Endothelial cell of hepatic sinusoid (primary cell): ENCODE measurements at regions not wholly inside any gene's neighbourhood (a gene's known extent, or its start where the extent isn't known, plus 50 kb on each side); places are given as distances from the start of the nearest gene placed in this dataset.

ENCODE experiments used
- in situ Hi-C: cut with HindIII; loops from 2 replicates; pipeline ENCODE4 v1.10.0; 2017; ENCODE audit warnings: low sequenced_read_pairs

DNA sequence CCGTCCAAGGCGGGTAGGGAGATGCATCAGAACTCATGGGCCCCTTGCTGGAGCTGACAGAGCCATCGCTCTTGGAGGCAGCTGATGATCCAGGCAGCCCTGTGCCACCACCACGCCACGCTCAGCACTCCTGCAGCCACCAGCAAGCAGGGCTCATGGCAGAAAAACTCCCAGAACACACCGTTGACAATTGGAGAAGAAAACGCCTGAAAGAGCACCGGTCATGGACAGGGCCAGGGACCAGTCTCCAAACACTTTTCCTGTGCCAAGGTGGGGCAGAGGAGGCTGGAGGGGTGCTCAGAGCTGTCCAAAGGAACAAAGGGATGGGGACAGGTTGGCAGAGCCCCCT lies 132.2 kb downstream of the FOXL1 start:
- in situ Hi-C loops, result no loop called here

DNA sequence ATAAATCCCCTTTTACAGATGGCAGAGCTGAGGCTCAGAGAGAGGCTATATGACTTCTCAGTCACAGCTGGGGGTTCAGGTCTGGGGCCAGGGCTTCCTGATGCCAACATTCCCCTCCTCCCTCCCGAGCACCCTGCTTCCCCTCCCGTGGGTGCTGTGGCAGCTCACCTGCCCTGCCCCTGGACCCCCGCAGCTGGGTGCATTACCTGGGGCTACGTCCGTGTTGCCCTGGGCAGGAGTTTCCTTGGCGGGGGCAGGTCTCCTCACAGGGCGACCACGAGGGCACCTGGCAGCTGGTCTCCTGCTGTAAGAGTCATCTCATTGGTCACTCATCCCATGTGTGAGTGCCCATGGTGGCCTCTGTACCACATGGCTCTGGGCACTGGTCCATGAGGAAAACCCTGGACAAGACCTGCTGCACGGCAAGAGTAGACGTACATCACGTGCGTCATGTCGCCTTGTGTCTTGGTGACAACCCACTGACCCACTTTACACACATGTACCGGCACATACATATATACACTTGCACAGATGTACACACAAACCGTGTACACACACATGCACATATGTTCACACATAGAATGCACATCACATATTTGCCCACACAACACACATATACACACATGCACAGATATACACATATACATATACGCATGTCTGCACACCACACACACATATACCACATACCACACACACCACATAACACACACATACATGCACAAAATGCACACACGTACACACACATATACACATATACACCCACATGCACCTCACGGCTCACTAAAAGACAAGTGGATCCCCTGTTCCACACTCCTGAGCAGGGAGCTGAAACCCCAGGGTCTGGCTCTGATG lies 134.0 kb downstream of the FOXL1 start:
- in situ Hi-C loops, result no loop called here

DNA sequence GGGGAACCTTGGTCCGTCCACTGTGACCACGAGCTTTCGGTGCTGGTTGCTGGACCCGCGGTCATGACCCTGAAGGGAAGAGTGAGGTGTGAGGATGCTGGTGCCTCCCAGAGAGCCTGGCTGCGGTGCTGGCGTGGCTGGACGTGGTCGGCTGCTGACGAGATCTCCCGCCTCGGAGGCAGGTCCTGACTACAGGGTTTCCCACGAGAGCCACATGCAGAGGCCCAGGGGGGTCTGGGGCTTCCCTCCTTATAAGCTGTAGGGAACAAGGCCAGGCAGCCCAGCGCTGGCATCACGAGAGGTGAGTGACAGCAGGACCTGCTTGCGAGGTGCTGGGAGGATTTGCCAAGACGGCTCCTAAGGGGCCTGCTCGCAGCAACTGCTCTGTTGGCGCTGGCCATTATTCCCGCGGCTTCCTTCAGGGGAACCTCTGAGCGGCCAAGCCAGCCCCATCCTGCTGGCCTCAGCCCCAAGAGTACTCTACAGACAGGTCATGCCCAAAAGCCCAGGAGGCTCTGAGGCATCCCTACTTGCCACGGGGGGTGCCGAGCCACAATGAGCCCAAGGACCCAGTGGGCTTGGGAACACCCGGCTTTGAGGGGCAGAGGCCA lies 134.8 kb downstream of the FOXL1 start:
- in situ Hi-C loops, result no loop called here

DNA sequence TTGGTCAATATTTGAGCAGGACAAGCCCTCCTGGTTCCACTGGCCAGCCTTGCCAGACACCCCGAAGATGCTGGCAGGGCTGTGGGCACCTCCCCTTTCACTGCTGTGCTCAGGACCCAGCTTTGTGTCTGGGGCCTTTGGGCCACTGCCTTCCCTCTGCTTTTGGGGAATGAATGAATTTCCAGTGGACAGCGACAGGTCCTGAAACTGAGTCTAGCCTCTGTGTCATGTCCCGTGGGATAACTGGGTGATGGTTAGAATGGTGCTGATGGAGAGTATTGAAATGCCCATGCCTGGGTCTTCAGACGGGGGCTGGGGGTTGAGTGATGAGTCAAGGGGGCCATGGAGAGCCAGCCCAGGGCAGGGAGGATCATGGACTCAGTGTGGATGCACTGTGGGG lies 135.8 kb downstream of the FOXL1 start:
- in situ Hi-C loops, result no loop called here

DNA sequence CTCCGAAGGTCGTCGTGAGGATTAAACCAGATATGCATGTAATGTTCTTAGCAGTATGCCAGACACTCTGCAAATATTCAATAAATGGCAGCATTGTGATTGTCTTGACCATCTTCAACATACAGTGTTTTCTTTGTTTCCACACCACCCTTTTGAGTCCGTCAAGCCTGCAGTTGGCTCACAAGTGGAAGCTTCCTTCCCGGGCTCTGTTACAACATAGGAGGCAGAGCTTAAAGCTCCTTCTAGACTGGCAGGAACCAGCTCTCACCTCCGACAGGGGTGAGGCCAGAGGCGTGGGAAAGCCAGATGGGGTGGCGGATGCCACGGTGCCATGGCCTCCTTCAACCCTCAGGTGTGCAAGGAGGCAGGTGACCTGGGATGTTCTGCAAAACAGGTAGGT lies 138.3 kb downstream of the FOXL1 start:
- in situ Hi-C loops, result no loop called here

DNA sequence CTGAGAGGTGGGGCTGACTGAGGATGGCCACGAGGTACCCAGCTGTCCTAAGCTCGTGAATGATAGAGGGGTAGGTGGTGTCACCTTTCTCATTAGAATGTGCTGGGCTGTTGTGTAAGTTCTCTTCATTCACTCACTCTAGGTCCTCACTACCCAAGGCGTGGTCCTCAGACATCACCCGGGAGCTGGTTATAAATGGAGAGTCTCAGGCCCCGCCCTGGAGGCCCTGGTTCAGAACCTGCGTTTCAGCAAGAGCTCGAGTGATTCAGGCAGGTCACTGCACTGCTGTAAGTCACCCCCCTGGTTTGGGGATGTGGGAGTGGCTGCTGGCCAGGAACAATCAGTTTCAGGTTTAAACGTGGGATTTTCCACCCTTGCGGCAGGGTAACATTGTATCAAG lies 139.8 kb downstream of the FOXL1 start:
- in situ Hi-C loops, result no loop called here

DNA sequence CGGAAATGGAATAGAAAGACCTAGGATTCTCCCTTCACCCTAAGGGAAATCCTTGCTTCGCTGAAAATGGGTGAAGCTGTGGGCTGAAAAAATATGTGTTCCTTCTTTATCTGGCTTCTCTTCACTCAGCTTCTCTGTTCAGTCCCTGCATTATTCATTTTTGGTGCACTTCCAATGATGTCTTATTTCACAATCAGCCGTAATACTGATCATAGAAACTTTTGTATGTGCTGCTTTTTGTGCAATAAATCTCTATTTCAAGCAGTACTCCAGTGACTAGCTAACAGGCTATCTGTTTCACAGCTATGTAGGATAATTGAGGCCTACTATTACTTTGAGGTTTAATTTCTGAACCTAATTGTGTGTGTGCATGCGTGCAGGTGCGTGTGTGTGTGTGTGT lies 144.6 kb downstream of the FOXL1 start:
- in situ Hi-C loops, result no loop called here

DNA sequence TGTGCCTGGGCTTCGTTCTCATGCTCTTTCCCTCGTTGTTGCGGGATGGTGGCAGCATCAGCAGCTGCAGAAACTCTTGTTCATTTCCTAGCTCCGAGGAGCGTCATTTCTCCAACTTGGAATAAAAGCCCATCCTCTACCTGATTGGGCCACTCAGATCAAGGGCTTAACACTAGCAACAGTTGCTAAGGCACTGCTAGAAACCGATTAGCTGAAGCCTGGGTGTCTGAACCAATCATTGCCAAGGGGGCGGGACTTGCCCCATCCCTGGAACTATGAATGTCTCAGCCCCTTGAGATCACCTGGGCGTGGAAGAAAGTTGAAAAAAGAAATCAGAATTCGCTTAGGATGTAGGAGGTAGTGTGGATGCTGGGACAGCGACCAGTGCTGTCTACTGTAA lies 145.3 kb downstream of the FOXL1 start:
- in situ Hi-C loops, result no loop called here

DNA sequence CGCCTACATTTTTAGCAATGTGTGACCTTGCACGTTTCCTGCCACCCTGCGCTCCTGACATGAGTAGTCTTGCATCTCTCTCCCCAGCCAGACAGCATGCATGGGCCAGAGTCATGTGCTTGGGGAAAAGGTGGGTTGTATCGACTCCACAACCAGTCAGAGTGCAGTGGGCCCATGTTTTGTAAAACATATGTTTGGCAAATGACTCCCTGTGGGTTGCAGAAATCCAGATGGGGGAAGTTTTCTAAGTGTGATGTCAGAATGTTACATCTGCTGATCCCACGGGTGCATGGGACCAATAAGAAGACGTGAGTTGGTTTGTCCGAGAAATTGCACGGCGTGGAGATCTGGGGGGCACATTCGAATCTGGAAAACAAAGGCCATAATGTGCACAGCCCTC lies 147.1 kb downstream of the FOXL1 start:
- in situ Hi-C loops, result no loop called here

DNA sequence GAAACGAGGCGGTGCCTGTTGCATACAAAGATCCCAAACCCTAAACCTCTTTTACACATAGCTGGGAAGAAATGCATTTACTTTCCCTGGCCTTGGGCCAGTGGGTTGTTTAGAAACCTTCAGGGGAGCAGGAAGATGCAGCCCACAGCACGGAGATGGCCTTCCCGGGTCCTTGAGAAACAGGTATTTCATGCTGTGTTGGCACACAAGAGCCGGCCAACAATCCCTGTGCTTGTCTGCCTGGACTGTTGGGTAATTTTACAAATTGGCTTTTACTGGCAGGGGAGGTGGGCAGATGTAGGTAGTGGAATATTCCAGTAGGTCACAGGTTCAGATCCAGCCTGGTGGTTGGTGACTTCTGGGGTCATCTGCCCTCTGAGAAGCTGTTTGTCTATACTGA lies 148.0 kb downstream of the FOXL1 start:
- in situ Hi-C loops, result no loop called here

DNA sequence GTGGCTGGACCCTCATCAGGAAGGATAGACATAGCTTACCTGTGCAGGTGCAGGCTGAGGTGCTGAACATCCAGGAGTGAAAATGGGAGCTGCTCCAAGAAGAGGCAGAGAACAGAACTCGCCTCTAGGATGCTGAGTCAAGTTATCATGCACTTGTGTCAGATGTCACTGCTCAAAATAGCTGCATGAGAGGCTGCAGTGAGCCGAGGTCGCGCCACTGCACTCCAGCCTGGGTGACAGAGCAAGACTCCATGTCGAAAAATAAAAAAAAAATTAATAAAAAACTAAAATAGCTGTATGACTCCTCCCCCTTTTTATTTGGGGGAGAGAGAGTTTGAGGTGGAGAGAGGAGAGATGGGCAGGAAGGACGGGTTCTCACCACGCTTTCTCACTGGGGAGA lies 148.8 kb downstream of the FOXL1 start:
- in situ Hi-C loops, result no loop called here

DNA sequence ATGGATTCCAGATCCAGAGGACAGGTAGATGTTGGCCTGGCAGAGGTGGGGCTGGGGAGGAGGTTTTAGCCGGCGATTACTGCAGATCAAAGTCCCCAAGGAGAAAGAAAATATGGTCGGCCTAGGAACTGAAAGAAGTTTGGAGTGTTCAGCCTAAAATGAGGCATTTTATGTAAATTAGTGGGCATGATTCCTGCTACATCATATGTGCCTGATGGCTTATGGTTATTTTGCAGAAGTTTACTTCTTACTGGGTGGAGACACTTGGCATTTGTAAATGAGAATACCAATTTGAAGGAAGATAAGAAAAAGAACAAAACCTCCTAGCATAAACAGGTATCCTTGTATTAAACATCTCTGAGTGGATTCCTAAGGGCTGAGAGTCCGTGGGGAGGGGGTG lies 149.3 kb downstream of the FOXL1 start:
- in situ Hi-C loops, result no loop called here

DNA sequence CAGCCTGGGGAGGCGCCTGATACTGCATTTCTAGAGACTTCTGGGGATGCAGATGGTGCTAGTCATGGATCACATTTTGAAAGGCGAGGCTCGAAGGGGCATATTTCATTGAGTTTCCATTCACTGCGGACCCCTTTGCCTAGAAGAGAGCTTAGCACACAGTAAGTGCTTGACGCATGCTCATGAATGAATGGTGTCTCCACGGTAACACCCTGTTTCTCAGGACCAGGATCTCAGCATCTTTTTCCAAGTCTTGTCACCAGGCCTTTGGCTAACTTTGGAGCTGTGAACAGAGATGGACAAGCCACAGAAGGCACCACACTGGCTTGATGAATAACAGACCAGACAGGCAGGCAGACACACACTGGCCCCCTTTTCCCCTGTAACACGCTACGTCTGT lies 151.3 kb downstream of the FOXL1 start:
- in situ Hi-C loops, result no loop called here

DNA sequence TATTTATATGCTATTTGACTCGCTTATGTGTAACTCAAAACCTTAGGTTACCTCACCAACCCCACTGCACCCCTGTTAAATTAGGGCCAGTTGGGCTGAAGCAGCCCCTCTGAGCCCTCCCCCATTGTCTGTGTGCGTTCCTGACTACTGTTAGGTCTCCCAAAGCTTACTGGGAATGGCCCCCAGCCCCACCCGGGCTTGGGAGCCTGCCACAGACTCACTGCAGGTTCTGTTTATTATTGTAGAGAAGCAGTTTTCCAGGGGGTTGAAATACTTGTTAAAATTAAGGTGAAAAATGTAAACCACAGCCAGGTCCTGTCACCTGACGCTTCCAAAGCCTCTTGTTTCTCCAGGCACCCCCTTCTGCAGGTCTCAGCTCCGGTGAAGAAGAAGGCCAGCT lies 151.7 kb downstream of the FOXL1 start:
- in situ Hi-C loops, result no loop called here

DNA sequence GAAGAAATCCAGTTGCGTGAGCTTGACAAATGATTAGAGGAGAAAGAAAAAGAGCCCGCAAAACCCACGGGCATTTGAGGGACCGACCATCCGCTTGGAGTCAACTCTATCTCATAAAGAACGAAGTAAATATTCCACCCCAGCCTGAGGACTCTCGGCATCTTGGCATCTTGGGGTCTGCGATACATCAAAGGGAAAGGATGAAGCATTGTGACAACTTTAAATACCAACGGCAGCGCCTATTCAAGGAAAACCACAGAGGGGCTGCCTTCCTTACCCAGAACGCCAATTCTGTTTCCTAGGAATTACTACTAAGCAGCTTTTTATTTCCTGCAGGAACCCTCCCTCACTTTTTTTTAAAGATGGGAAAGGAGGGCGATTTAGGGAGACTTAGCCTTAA lies 152.2 kb downstream of the FOXL1 start:
- in situ Hi-C loops, result no loop called here

DNA sequence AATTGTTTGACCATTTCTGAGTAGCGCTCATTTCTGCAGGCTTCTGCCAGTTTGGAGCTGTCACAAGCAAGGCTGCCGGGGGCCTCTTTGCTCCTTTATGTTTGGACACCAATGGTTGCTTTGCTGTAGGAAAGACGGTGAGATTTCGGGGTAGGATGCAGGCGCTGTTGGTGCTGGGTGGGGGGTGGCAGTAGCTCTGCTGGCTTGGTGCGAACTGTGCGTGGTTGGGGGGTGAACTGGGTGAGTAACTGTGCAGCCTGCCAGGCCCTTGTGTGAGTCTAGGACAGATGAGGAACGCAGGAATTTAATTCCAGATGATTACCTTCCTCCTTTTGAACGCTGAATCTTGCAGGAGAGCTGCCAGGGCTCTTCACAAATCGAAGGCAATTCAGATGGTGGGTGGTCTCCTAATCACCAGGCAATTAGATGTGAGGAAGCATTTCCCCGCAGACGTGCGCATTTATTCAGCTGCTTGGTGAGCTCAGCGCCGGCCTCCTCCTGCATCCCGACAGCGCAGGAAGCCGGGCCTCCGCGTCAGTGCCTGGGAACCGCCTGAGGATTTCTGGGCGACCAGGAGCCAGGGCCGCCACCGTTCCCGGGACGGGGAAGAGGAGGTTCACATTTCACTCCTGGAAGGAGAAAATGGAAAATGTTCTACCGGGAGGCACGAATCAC lies 154.4 kb downstream of the FOXL1 start:
- in situ Hi-C loops, result no loop called here

DNA sequence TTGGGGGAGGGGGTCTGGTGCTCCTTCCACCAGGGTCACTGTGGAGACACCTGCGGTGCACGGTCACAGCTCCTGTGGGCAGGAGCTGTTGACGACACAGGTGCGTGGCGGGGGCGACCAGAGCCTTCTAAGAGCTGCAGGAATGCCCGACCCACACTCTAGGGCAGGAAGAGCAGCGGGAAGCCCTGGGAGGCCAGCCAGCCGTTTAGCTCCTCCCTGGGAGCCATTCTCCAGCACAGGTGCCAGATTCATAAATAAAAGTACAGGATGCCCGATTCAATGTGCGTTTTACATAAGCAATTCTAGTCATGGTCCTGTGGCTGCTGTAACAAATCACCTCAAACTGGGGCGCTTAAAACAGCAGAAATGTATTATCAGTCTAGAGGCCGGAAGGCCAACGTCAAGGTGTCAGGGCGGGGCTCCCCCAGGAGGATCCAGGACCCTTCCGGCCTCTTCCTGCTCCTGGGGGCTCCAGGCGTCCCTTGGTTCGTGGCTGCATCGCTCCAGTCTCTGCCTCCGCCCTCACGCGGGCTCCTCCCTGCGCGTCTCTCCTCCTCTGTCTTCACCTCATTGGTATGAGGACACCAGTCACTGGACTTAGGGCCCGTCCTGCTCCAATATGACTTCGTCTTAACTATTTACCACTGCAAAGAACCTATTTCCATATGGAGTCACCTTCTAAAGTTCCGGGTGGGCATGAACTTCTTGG lies 155.4 kb downstream of the FOXL1 start:
- in situ Hi-C loops, result no loop called here

DNA sequence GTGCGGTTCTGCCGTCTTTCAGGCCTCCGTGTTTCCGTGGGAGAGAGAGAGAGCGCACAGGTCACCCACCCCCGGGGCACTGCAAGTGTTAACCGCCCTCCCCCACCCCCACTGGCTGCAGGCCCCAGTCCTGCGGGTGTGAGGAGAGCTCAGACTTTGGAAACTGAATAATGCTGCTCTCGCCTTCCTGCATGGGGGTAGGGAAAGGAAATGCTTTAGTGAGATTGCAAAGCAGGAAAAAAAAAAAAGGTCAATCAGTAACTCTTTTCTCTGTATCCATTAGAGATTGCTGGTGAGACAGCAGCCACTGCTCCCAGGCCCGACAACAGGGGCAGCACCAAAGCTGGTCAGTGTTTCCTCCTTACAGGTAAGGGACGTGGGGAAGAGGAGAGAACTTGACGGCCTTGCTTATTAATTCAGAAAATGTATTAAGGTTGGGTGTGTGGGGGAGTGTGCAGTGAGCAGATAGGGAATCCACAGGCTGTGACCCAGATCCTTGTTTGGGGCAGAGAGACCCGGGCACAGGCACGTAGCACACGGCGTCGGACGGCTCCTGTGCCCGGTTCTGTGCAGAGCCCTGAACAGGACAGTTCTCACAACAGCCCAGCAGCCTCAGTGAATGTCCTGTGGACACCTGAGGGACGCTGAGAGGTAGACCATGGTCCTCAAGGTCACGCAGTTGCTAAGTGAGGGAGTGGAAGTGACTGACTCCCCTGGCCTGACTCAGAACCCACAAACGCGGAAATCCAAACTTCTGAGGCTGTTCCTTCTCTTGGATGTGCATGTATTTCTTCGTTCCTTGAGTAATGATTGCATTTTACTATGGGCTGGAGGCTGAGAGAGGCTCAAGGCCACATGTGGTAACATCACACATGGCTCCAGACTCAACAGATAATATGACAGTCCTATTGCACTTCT lies 156.5 kb downstream of the FOXL1 start:
- in situ Hi-C loops, result no loop called here

DNA sequence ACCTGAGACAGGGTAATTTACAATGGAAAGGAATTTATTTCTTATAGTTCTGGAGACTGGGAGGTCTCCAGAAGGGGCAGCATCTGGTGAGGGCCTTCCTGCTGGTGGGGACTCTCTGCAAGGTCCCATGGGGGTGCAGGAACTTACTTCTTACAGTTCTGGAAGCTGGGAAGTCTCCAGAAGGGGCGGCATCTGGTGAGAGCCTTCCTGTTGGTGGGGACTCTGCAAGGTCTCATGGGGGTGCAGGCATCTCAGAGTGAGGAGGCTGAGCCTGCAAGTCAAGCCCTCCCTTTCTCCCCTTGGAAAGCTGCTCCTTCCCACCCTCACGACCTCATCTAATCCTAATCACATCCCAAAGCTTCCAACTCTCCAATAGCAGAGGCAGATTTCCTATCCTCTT lies 157.4 kb downstream of the FOXL1 start:
- in situ Hi-C loops, result no loop called here

DNA sequence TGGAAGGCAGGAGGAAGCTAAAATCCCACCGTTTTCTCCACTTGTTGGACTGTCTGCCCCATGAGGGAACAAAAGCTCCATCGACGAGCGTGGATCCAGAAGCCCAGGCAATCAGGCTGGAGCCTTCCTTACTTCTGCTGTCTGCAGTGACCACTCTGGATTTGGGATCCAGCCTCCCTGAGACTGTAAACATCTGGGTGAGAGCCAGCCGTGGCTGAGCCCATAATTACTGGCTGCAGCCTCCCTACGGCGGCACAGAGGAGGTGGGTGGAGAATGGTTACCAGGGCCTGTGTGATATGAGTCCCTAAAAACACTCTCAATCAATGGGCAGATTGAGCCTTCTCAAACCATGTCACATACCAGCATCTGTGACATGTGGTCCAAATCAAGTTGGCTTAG lies 158.2 kb downstream of the FOXL1 start:
- in situ Hi-C loops, result no loop called here

DNA sequence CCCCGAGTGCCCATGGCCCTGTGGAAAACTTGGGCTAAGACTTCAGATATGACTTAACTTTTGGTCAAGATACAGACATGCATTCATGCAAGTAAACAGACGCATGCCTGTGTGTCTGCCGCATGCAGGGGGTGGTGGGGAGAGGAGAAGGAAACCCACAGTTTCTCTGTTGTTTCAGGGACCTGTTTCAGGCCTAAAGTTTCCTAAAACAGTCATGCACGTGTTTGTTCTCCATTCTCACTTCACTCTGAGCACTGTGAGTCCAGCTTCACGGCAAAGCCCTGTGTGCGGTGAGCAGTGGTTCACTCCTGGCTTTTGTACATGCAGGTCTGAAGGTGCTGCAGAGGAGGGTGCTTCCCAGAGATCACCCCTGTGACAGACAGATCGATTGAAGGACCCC lies 158.7 kb downstream of the FOXL1 start:
- in situ Hi-C loops, result no loop called here
